ENCODE measurements at regions not wholly inside any gene's neighbourhood (a gene's known extent, or its start where the extent isn't known, plus 50 kb on each side); places are given as distances from the start of the nearest gene placed in this dataset.

DNA sequence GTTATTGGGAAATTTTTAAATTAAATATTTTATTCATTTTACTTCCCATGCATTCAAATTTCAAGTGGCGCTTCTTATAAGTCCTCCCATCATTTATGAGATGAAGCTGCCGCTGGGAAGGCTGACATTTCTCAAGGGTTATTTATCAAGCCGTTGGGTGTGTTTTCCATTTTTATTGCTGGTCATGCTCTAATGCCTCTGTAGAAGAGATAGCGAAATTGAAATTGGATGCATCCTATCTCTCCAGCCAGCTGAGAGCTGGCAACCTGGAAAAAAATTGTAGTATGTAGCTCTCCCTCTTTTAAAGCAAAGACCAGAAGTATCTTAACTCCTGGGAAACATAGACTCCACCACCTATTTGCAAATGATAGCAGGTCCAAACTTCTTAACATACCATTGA, 135.9 kb downstream of the C6orf118 start:
- in situ Hi-C loops (cut with MboI; ENCODE audit: low pct_ligation_motif_present in 1 of 4, low pct_unique_long_range_greater_than_20kb in 1 of 4, low sequenced_read_pairs in 3 of 4), result no loop called here
- intact Hi-C loops (cut with DNase I; ENCODE audit: low total_unique reads), result no loop called here
- no peak overlapping the region for H3K27ac ChIP-seq
- no peaks in the 10 kb centered on the region for H3K9me3 ChIP-seq
- 69 to 75% methylated on average over 4 of the region's 4 CpGs for WGBS, 2 donors (ENCODE audit: low coverage in 1 of 2)
- H3K4me3 ChIP-seq, result no peak overlapping the region
- no peak for DNase-seq
- no peak for TF ChIP-seq EP300 (IDR thresholded peaks at IDR 0.05; ENCODE audit: low read depth)
- TF ChIP-seq, protein P1, sequence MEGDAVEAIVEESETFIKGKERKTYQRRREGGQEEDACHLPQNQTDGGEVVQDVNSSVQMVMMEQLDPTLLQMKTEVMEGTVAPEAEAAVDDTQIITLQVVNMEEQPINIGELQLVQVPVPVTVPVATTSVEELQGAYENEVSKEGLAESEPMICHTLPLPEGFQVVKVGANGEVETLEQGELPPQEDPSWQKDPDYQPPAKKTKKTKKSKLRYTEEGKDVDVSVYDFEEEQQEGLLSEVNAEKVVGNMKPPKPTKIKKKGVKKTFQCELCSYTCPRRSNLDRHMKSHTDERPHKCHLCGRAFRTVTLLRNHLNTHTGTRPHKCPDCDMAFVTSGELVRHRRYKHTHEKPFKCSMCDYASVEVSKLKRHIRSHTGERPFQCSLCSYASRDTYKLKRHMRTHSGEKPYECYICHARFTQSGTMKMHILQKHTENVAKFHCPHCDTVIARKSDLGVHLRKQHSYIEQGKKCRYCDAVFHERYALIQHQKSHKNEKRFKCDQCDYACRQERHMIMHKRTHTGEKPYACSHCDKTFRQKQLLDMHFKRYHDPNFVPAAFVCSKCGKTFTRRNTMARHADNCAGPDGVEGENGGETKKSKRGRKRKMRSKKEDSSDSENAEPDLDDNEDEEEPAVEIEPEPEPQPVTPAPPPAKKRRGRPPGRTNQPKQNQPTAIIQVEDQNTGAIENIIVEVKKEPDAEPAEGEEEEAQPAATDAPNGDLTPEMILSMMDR (IDR thresholded peaks at IDR 0.05), result no peak
- TF ChIP-seq POLR2A (IDR thresholded peaks at IDR 0.05), result no peak
- no peak for TF ChIP-seq POLR2AphosphoS5 (IDR thresholded peaks at IDR 0.05)
- no peaks in the 10 kb centered on the region for H3K36me3 ChIP-seq
- H3K4me1 ChIP-seq, result no peaks in the 10 kb centered on the region
- H3K27me3 ChIP-seq, result no peaks in the 10 kb centered on the region

GRCh38 chr6:165167861-165168260, 141.5 kb downstream of the C6orf118 start:
- H3K4me3 ChIP-seq, result no peak overlapping the region
- WGBS, 2 donors (ENCODE audit: low coverage in 1 of 2), result 89 to 91% methylated on average over 3 to 4 of the region's 4 CpGs
- in situ Hi-C loops (cut with MboI; ENCODE audit: low pct_ligation_motif_present in 1 of 4, low pct_unique_long_range_greater_than_20kb in 1 of 4, low sequenced_read_pairs in 3 of 4), result no loop called here
- H3K27ac ChIP-seq, result no peak overlapping the region
- DNase-seq, result no peak
- TF ChIP-seq, protein P1 (IDR thresholded peaks at IDR 0.05), result no peak
- TF ChIP-seq POLR2AphosphoS5 (IDR thresholded peaks at IDR 0.05), result no peak
- no peaks in the 10 kb centered on the region for H3K27me3 ChIP-seq
- H3K9me3 ChIP-seq, result peaks cover 5 to 6% of the 10 kb centered on the region in 2 donors
- no peaks in the 10 kb centered on the region for H3K36me3 ChIP-seq
- H3K4me1 ChIP-seq, result no peaks in the 10 kb centered on the region
- intact Hi-C loops (cut with DNase I; ENCODE audit: low total_unique reads), result no loop called here

DNA sequence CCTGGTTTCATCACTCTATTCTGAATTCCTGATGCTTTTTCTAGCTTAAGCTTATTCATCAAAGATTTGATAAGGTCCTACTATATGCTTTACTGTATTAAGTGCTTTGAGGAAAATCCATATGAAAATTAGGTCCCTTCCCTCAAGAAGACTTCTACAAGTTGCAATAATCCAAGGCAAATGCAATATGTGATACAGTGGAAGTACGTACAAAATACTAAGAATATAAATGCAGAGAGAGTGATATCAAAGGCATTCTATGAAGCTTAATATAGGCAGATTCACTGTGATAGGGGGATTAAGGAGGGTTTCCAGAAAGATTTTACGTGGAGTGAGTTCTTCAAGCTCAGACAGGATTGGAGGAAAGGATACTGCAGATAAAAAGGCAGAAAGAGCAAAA, 142.1 kb downstream of the C6orf118 start:
- in situ Hi-C loops (cut with MboI; ENCODE audit: low pct_ligation_motif_present in 1 of 4, low pct_unique_long_range_greater_than_20kb in 1 of 4, low sequenced_read_pairs in 3 of 4), result no loop called here
- H3K36me3 ChIP-seq, result no peaks in the 10 kb centered on the region
- no peaks in the 10 kb centered on the region for H3K4me1 ChIP-seq
- intact Hi-C loops (cut with DNase I; ENCODE audit: low total_unique reads), result no loop called here
- TF ChIP-seq POLR2A (IDR thresholded peaks at IDR 0.05) (no peak), EP300 (IDR thresholded peaks at IDR 0.05; ENCODE audit: low read depth) (no peak)
- TF ChIP-seq, protein P1 (IDR thresholded peaks at IDR 0.05), result no peak
- DNase-seq, result no peak
- peaks cover 5 to 6% of the 10 kb centered on the region in 2 donors for H3K9me3 ChIP-seq
- no peak overlapping the region for H3K27ac ChIP-seq
- WGBS, 2 donors (ENCODE audit: low coverage in 1 of 2), result 42 to 51% methylated on average over 2 of the region's 2 CpGs
- H3K4me3 ChIP-seq, result no peak overlapping the region
- H3K27me3 ChIP-seq, result no peaks in the 10 kb centered on the region

GRCh38 chr6:165163519-165163918, 145.9 kb downstream of the C6orf118 start:
- Histone ChIP-seq H3K9me3 (peaks cover 5 to 6% of the 10 kb centered on the region in 2 donors), H3K4me3 (no peak overlapping the region), H3K4me1 (no peaks in the 10 kb centered on the region), H3K27me3 (no peaks in the 10 kb centered on the region), H3K27ac (no peak overlapping the region), H3K36me3 (no peaks in the 10 kb centered on the region)
- in situ Hi-C loops (cut with MboI; ENCODE audit: low pct_ligation_motif_present in 1 of 4, low pct_unique_long_range_greater_than_20kb in 1 of 4, low sequenced_read_pairs in 3 of 4), result no loop called here
- intact Hi-C loops (cut with DNase I; ENCODE audit: low total_unique reads), result no loop called here
- no peak for TF ChIP-seq POLR2AphosphoS5 (IDR thresholded peaks at IDR 0.05)
- TF ChIP-seq POLR2A (IDR thresholded peaks at IDR 0.05), result no peak
- TF ChIP-seq, protein P1 (IDR thresholded peaks at IDR 0.05), result no peak
- no peak for TF ChIP-seq EP300 (IDR thresholded peaks at IDR 0.05; ENCODE audit: low read depth)
- no peak for DNase-seq
- WGBS, 2 donors (ENCODE audit: low coverage in 1 of 2), result 67 to 100% methylated on average over 1 of the region's 1 CpG
